NCI-H2227 (cell line): ENCODE measurements at regions not wholly inside any gene's neighbourhood (a gene's known extent, or its start where the extent isn't known, plus 50 kb on each side); places are given as distances from the start of the nearest gene placed in this dataset.

Experiments
- DNase-seq: peaks from one replicate; lab custom pipeline; 2025; ENCODE audit not compliant: unreplicated experiment; lab: John Stamatoyannopoulos, UW

- no peak for DNase-seq
Observed at GRCh38 chr5:52392321-52392720, 395.4 kb upstream of the ITGA1 start.

- DNase-seq, result no peak
Observed at GRCh38 chr5:52409835-52410234, 377.9 kb upstream of the ITGA1 start.

GRCh38 chr5:52419357-52419756, 368.4 kb upstream of the ITGA1 start:
- no peak for DNase-seq

GRCh38 chr5:52427615-52428014, 360.1 kb upstream of the ITGA1 start:
- no peak for DNase-seq

- no peak for DNase-seq
Observed at GRCh38 chr5:52428977-52429489, 358.7 kb upstream of the ITGA1 start.

- DNase-seq, result no peak
Observed at GRCh38 chr5:52441768-52442167, 345.9 kb upstream of the ITGA1 start.

GRCh38 chr5:52443187-52443586, 344.5 kb upstream of the ITGA1 start:
- DNase-seq, result no peak

GRCh38 chr5:52448111-52448510, 339.6 kb upstream of the ITGA1 start:
- DNase-seq, result no peak

- no peak for DNase-seq
Observed at GRCh38 chr5:52449516-52449915, 338.2 kb upstream of the ITGA1 start.

- no peak for DNase-seq
Observed at GRCh38 chr5:52452098-52452497, 335.6 kb upstream of the ITGA1 start.

GRCh38 chr5:52453176-52453575, 334.5 kb upstream of the ITGA1 start:
- no peak for DNase-seq

GRCh38 chr5:52455920-52456319, 331.8 kb upstream of the ITGA1 start:
- DNase-seq, result no peak

- DNase-seq, result no peak
Observed at GRCh38 chr5:52457810-52458209, 329.9 kb upstream of the ITGA1 start.

GRCh38 chr5:52466113-52466512, 321.6 kb upstream of the ITGA1 start:
- no peak for DNase-seq

- DNase-seq, result no peak
Observed at GRCh38 chr5:52466749-52467520, 320.8 kb upstream of the ITGA1 start.

- DNase-seq, result no peak
Observed at GRCh38 chr5:52468976-52469375, 318.7 kb upstream of the ITGA1 start.

- DNase-seq, result no peak
Observed at GRCh38 chr5:52469420-52469819, 318.3 kb upstream of the ITGA1 start.

GRCh38 chr5:52469835-52470234, 317.9 kb upstream of the ITGA1 start:
- no peak for DNase-seq

- DNase-seq, result no peak
Observed at GRCh38 chr5:52476346-52476745, 311.4 kb upstream of the ITGA1 start.

- no peak for DNase-seq
Observed at GRCh38 chr5:52481201-52481600, 306.5 kb upstream of the ITGA1 start.

- no peak for DNase-seq
Observed at GRCh38 chr5:52481851-52482250, 305.9 kb upstream of the ITGA1 start.

- no peak for DNase-seq
Observed at GRCh38 chr5:52491071-52491787, 296.5 kb upstream of the ITGA1 start.
